Endothelial cell of umbilical vein (primary cell): ENCODE measurements at regions not wholly inside any gene's neighbourhood (a gene's known extent, or its start where the extent isn't known, plus 50 kb on each side); places are given as distances from the start of the nearest gene placed in this dataset.

Experiments used
- BruUV-seq: library from RNA; stranded (reverse); fragments of 400-500 nt; replicated peaks from 2 replicates; lab custom pipeline; 2021; lab: Mats Ljungman, UMichigan
- CTCF ChIA-PET: fragments of 300-600, 350-600 bp; sonication (Branson Sonifier 250); formaldehyde crosslinking; loops from one replicate; lab custom pipeline; 2021; ENCODE audit warnings: antibody characterized with exemption, inconsistent platforms; lab: Charles Lee
- POLR2A ChIA-PET: fragments of 300-600, 350-600 bp; sonication (Branson Sonifier 250); formaldehyde crosslinking; loops from one replicate; lab custom pipeline; 2021; ENCODE audit warnings: antibody characterized with exemption, inconsistent platforms; lab: Charles Lee
- DNase-seq: peaks from one replicate; pipeline ENCODE4 v3.0.0-alpha.2; 2011; ENCODE audit warnings: low read depth, low spot score
- FAIRE-seq: peaks from 2 replicates; lab custom pipeline; 2011; peaks lifted over from hg19 to GRCh38; lab: Jason Lieb, UNC
- H2AFZ ChIP-seq: 2 replicates; pipeline ENCODE4 v1.6.0; 2012; ENCODE audit warnings: low read depth, low read length, control low read depth, inconsistent platforms
- H3K27ac ChIP-seq: 2 replicates; pipeline ENCODE4 v1.5.1; 2011; ENCODE audit warnings: low read depth, mild to moderate bottlenecking, control low read depth, low read length, moderate library complexity; ENCODE audit not compliant: insufficient read depth
- H3K27me3 ChIP-seq, 2 experiments: 2 replicates each; pipeline versions ENCODE4 v1.6.0 to v1.6.1; 2011; ENCODE audit warnings: low read length in 2 of 2, mixed read lengths in 1 of 2; ENCODE audit not compliant: control insufficient read depth in 2 of 2, insufficient read depth in 2 of 2
- H3K36me3 ChIP-seq, 2 experiments: 2 replicates in 1 of 2; 3 replicates in 1 of 2; pipeline ENCODE4 v1.5.1; 2011; ENCODE audit warnings: low read length in 2 of 2, mild to moderate bottlenecking in 1 of 2, moderate library complexity in 1 of 2; ENCODE audit not compliant: control insufficient read depth in 2 of 2, insufficient read depth in 2 of 2; ENCODE audit errors: extremely low read depth in 1 of 2
- H3K4me1 ChIP-seq: 3 replicates; pipeline ENCODE4 v1.5.1; 2011; ENCODE audit warnings: mild to moderate bottlenecking, low read length; ENCODE audit not compliant: control insufficient read depth, insufficient read depth; ENCODE audit errors: extremely low read depth
- H3K4me2 ChIP-seq: 2 replicates; pipeline ENCODE4 v1.6.1; 2011; ENCODE audit warnings: low read length, control low read depth, mixed read lengths; ENCODE audit not compliant: insufficient read depth
- H3K4me3 ChIP-seq, 3 experiments: fragments of 200-600 bp in 1 of 3; sonication (generic), shearing (Covaris generic) in 1 of 3; replicated peaks in 1 of 3; 2 replicates each; pipeline ENCODE4 v1.5.1; 2011 to 2016; ENCODE audit warnings: control low read depth in 3 of 3, low read length in 3 of 3, mild to moderate bottlenecking in 2 of 3, inconsistent platforms in 1 of 3, low read depth in 1 of 3, moderate library complexity in 1 of 3; ENCODE audit not compliant: insufficient read depth in 1 of 3
- H3K79me2 ChIP-seq: 2 replicates; pipeline ENCODE4 v1.6.0; 2012; ENCODE audit warnings: low read length, inconsistent platforms; ENCODE audit not compliant: control insufficient read depth, insufficient read depth
- H3K9ac ChIP-seq: replicated peaks from 2 replicates; pipeline ENCODE3; 2011; ENCODE audit warnings: low read length, control low read depth; ENCODE audit not compliant: insufficient read depth; ENCODE audit errors: extremely low read depth
- H3K9me1 ChIP-seq: replicated peaks from 3 replicates; pipeline ENCODE4 v1.6.0; 2011; ENCODE audit warnings: mild to moderate bottlenecking, low read length; ENCODE audit not compliant: control insufficient read depth, insufficient read depth; ENCODE audit errors: extremely low read depth
- H3K9me3 ChIP-seq: replicated peaks from 2 replicates; pipeline ENCODE4 v1.5.1; 2012; ENCODE audit warnings: low read length, inconsistent platforms; ENCODE audit not compliant: control insufficient read depth, insufficient read depth
- H4K20me1 ChIP-seq: replicated peaks from 2 replicates; pipeline ENCODE3; 2011; ENCODE audit warnings: mild to moderate bottlenecking, low read length; ENCODE audit not compliant: control insufficient read depth, insufficient read depth; ENCODE audit errors: extremely low read depth
- CTCF ChIP-seq, 2 donors: IDR thresholded peaks; 1 replicate in 1 of 2; 2 replicates in 1 of 2; pipeline ENCODE4 v1.5.1; 2011; ENCODE audit warnings: low read length in 2 of 2, mild to moderate bottlenecking in 2 of 2, moderate library complexity in 2 of 2, control low read depth in 1 of 2, inconsistent platforms in 1 of 2, low read depth in 1 of 2; ENCODE audit not compliant: insufficient read depth in 1 of 2; ENCODE audit errors: extremely low read depth in 1 of 2
- EZH2 ChIP-seq: IDR thresholded peaks from 2 replicates; pipeline ENCODE4 v1.6.1; 2012; ENCODE audit warnings: borderline replicate concordance, low read depth, mild to moderate bottlenecking, moderate library complexity, low read length, inconsistent platforms; ENCODE audit not compliant: severe bottlenecking
- FOS ChIP-seq: IDR thresholded peaks from 2 replicates; pipeline ENCODE4 v1.6.1; 2011; ENCODE audit warnings: mild to moderate bottlenecking, low read length, moderate library complexity, borderline replicate concordance; ENCODE audit not compliant: insufficient read depth
- GATA2 ChIP-seq: IDR thresholded peaks from 2 replicates; pipeline ENCODE4 v1.7.0; 2011; ENCODE audit warnings: low read depth, mild to moderate bottlenecking, moderate library complexity, mixed read lengths, low read length; ENCODE audit not compliant: insufficient read length, insufficient read depth
- JUN ChIP-seq: IDR thresholded peaks from 2 replicates; pipeline ENCODE4 v1.6.1; 2011; ENCODE audit warnings: borderline replicate concordance, low read depth; ENCODE audit not compliant: insufficient read length, insufficient read depth
- MAX ChIP-seq: IDR thresholded peaks from 2 replicates; pipeline ENCODE4 v1.6.1; 2011; ENCODE audit not compliant: insufficient read depth, insufficient read length
- MYC ChIP-seq: IDR thresholded peaks from one replicate; pipeline ENCODE4 v1.6.1; 2011; ENCODE audit warnings: mild to moderate bottlenecking, low read depth, low read length
- POLR2A ChIP-seq: IDR thresholded peaks from 2 replicates; pipeline ENCODE4 v1.6.1; 2012; ENCODE audit warnings: low read depth, mild to moderate bottlenecking, control low read depth, low read length
- POLR2AphosphoS5 ChIP-seq: IDR thresholded peaks from 2 replicates; pipeline ENCODE4 v1.6.1; 2012; ENCODE audit warnings: low read depth, mild to moderate bottlenecking, control low read depth, low read length, moderate library complexity; ENCODE audit not compliant: insufficient read depth
- dilution Hi-C: fragments of 300-500 bp; cut with MboI; formaldehyde crosslinking; loops from one replicate; pipeline ENCODE4 v1.15.0; 2019; ENCODE audit warnings: low sequenced_read_pairs; ENCODE audit not compliant: extremely low pct_ligation_motif_present
- intact Hi-C: fragments of 100-400 bp; cut with micrococcal nuclease; formaldehyde crosslinking; loops from one replicate; pipeline ENCODE4 v1.10.0; 2022

GRCh38 chr2:8119782-8120505 lies 561.9 kb upstream of the ID2 start:
- no peak overlapping the region for H3K27ac ChIP-seq
- FAIRE-seq = no peak
- intact Hi-C loops = no loop called here
- no peak for TF ChIP-seq EZH2
- TF ChIP-seq CTCF (IDR thresholded peaks at IDR 0.05; ENCODE audit: extremely low read depth in 1 of 2, insufficient read depth in 1 of 2, low read depth in 1 of 2, low read length in 2 of 2) = no peak
- no peak for TF ChIP-seq FOS
- no peak for TF ChIP-seq POLR2A
- TF ChIP-seq POLR2AphosphoS5 = no peak
- no peak for TF ChIP-seq JUN
- TF ChIP-seq MAX = no peak
- no peak for TF ChIP-seq GATA2
- TF ChIP-seq MYC = no peak
- H3K9ac ChIP-seq = no peak overlapping the region
- dilution Hi-C loops = no loop called here
- H3K9me1 ChIP-seq = no peaks in the 10 kb centered on the region
- H3K4me2 ChIP-seq = no peak overlapping the region
- no peak overlapping the region for H2AFZ ChIP-seq
- no peak for DNase-seq
- no peak overlapping the region for H3K4me3 ChIP-seq
- CTCF ChIA-PET = no interaction called here
- H3K27me3 ChIP-seq = no peaks in the 10 kb centered on the region
- POLR2A ChIA-PET = no interaction called here
- H3K9me3 ChIP-seq = no peaks in the 10 kb centered on the region
- BruUV-seq = no TSS peak
- H3K4me1 ChIP-seq = no peaks in the 10 kb centered on the region
- no peaks in the 10 kb centered on the region for H3K79me2 ChIP-seq
- no peaks in the 10 kb centered on the region for H4K20me1 ChIP-seq
- H3K36me3 ChIP-seq = no peaks in the 10 kb centered on the region
